HL-60 (cell line): ENCODE measurements at regions not wholly inside any gene's neighbourhood (a gene's known extent, or its start where the extent isn't known, plus 50 kb on each side); places are given as distances from the start of the nearest gene placed in this dataset.

Experiments
- DNase-seq, 2 experiments: peaks; one replicate each; pipeline ENCODE4 v3.0.0-alpha.2; 2010 to 2020; ENCODE audit warnings: low read depth in 1 of 2, low spot score in 1 of 2
- H3K27ac ChIP-seq: fragments of 250-450 bp; sonication (Bioruptor Pico); replicated peaks from 2 replicates; pipeline ENCODE4 v1.5.1; 2020; ENCODE audit warnings: mild to moderate bottlenecking, moderate library complexity
- H3K27me3 ChIP-seq: fragments of 250-450 bp; sonication (Bioruptor Pico); 2 replicates; pipeline ENCODE4 v1.5.1; 2021; ENCODE audit warnings: mild to moderate bottlenecking, moderate library complexity; ENCODE audit not compliant: insufficient read depth, poor library complexity, severe bottlenecking
- H3K4me3 ChIP-seq: replicated peaks from 2 replicates; pipeline ENCODE4 v1.5.1; 2011; ENCODE audit warnings: mild to moderate bottlenecking, control low read depth, low read length; ENCODE audit not compliant: insufficient read depth
- CTCF ChIP-seq: IDR thresholded peaks from one replicate; pipeline ENCODE4 v1.5.1; 2011; ENCODE audit warnings: low read length, control low read depth, inconsistent platforms; ENCODE audit not compliant: insufficient read depth
- GABPA ChIP-seq: IDR thresholded peaks from 2 replicates; pipeline ENCODE4 v1.6.1; 2012; ENCODE audit warnings: low read depth
- POLR2AphosphoS5 ChIP-seq: IDR thresholded peaks from 2 replicates; pipeline ENCODE4 v1.6.1; 2012; ENCODE audit warnings: low read depth
- REST ChIP-seq: IDR thresholded peaks from 2 replicates; pipeline ENCODE4 v1.6.1; 2012; ENCODE audit warnings: low read depth; ENCODE audit not compliant: insufficient replicate concordance
- SPI1 ChIP-seq: IDR thresholded peaks from 2 replicates; pipeline ENCODE4 v1.6.1; 2012; ENCODE audit warnings: low read depth, mild to moderate bottlenecking, borderline replicate concordance

GRCh38 chr18:42196651-42197050 lies 241.6 kb downstream of the PIK3C3 start:
- Histone ChIP-seq H3K27ac (no peak overlapping the region), H3K4me3 (no peak overlapping the region), H3K27me3 (peaks cover 2% of the 10 kb centered on the region)
- no peak for DNase-seq
- TF ChIP-seq SPI1 (no peak), POLR2AphosphoS5 (no peak), CTCF (no peak), GABPA (no peak), REST (no peak)

GRCh38 chr18:42201137-42201536 lies 246.1 kb downstream of the PIK3C3 start:
- no peaks in the 10 kb centered on the region for H3K27me3 ChIP-seq
- TF ChIP-seq GABPA = no peak
- no peak for TF ChIP-seq SPI1
- no peak for TF ChIP-seq POLR2AphosphoS5
- no peak for TF ChIP-seq REST
- TF ChIP-seq CTCF = no peak
- H3K27ac ChIP-seq = no peak overlapping the region
- no peak for DNase-seq
- H3K4me3 ChIP-seq = no peak overlapping the region

- DNase-seq = no peak
- no peak overlapping the region for H3K27ac ChIP-seq
- H3K27me3 ChIP-seq = peaks cover 5% of the 10 kb centered on the region
- TF ChIP-seq CTCF (no peak), REST (no peak)
- no peak overlapping the region for H3K4me3 ChIP-seq
Observed at GRCh38 chr18:42211201-42211600, 256.2 kb downstream of the PIK3C3 start.
